IPS-20b (cell line): ENCODE measurements at regions not wholly inside any gene's neighbourhood (a gene's known extent, or its start where the extent isn't known, plus 50 kb on each side); places are given as distances from the start of the nearest gene placed in this dataset.
A peak's percentile ranks its signal among the peaks of the same experiment; 100 is the strongest.

ENCODE experiments used
- H3K27ac ChIP-seq: one replicate; pipeline ENCODE4 v1.5.1; 2013; ENCODE audit warnings: low read length
- H3K27me3 ChIP-seq: 2 replicates; pipeline ENCODE4 v1.6.1; 2013; ENCODE audit warnings: mild to moderate bottlenecking, low read length, inconsistent platforms; ENCODE audit not compliant: insufficient read depth
- H3K36me3 ChIP-seq: 2 replicates; pipeline ENCODE4 v1.6.1; 2013; ENCODE audit warnings: low read depth, mild to moderate bottlenecking, inconsistent platforms, low read length, moderate library complexity; ENCODE audit not compliant: insufficient read depth
- H3K4me1 ChIP-seq: 2 replicates; pipeline ENCODE4 v1.6.1; 2013; ENCODE audit warnings: mild to moderate bottlenecking, control low read depth, inconsistent platforms, low read length, moderate library complexity; ENCODE audit not compliant: insufficient read depth
- H3K4me3 ChIP-seq: 2 replicates; pipeline ENCODE4 v1.5.1; 2013; ENCODE audit warnings: mild to moderate bottlenecking, low read length, inconsistent platforms
- H3K9ac ChIP-seq: 2 replicates; pipeline ENCODE4 v1.6.1; 2013; ENCODE audit warnings: low read depth, mild to moderate bottlenecking, inconsistent platforms, low read length, moderate library complexity
- H3K9me3 ChIP-seq: 2 replicates; pipeline ENCODE4 v1.6.1; 2013; ENCODE audit warnings: mild to moderate bottlenecking, low read depth, low read length, inconsistent platforms; ENCODE audit not compliant: insufficient read depth

GRCh38 chr4:100106982-100107381, 83.3 kb downstream of the DDIT4L start:
- Histone ChIP-seq H3K36me3 (no peaks in the 10 kb centered on the region), H3K27me3 (no peaks in the 10 kb centered on the region), H3K27ac (no peak overlapping the region), H3K9ac (no peak overlapping the region), H3K4me3 (no peak overlapping the region), H3K9me3 (no peaks in the 10 kb centered on the region), H3K4me1 (no peaks in the 10 kb centered on the region)

GRCh38 chr4:100103671-100104070, 86.6 kb downstream of the DDIT4L start:
- H3K27ac ChIP-seq: no peak overlapping the region
- no peaks in the 10 kb centered on the region for H3K36me3 ChIP-seq
- no peaks in the 10 kb centered on the region for H3K27me3 ChIP-seq
- H3K4me3 ChIP-seq: no peak overlapping the region
- H3K4me1 ChIP-seq: peaks cover 10% of the 10 kb centered on the region; the same call in 1 of the 2 replicates
- no peak overlapping the region for H3K9ac ChIP-seq
- no peaks in the 10 kb centered on the region for H3K9me3 ChIP-seq

- H3K27me3 ChIP-seq: no peaks in the 10 kb centered on the region
- no peaks in the 10 kb centered on the region for H3K36me3 ChIP-seq
- H3K27ac ChIP-seq: peak overlapping the region; percentile 43
- H3K9ac ChIP-seq: no peak overlapping the region
- H3K4me1 ChIP-seq: peaks cover 10% of the 10 kb centered on the region; the same call in 1 of the 2 replicates
- no peaks in the 10 kb centered on the region for H3K9me3 ChIP-seq
- H3K4me3 ChIP-seq: peak overlapping the region; percentile 35; the same call in 1 of the 2 replicates
Measured at GRCh38 chr4:100100985-100101384, 89.3 kb downstream of the DDIT4L start.

- Histone ChIP-seq H3K36me3 (no peaks in the 10 kb centered on the region), H3K4me3 (no peak overlapping the region), H3K27me3 (no peaks in the 10 kb centered on the region), H3K9ac (no peak overlapping the region), H3K9me3 (no peaks in the 10 kb centered on the region), H3K27ac (no peak overlapping the region), H3K4me1 (peaks cover 14% of the 10 kb centered on the region; the same call in 1 of the 2 replicates)
Measured at GRCh38 chr4:100099746-100100145, 90.5 kb downstream of the DDIT4L start.

- H3K4me3 ChIP-seq: no peak overlapping the region
- H3K9ac ChIP-seq: no peak overlapping the region
- no peak overlapping the region for H3K27ac ChIP-seq
- peaks cover 14% of the 10 kb centered on the region; the same call in 1 of the 2 replicates for H3K4me1 ChIP-seq
- no peaks in the 10 kb centered on the region for H3K9me3 ChIP-seq
- H3K27me3 ChIP-seq: no peaks in the 10 kb centered on the region
- H3K36me3 ChIP-seq: no peaks in the 10 kb centered on the region
Measured at GRCh38 chr4:100098681-100099080, 91.6 kb downstream of the DDIT4L start.

- no peak overlapping the region for H3K9ac ChIP-seq
- no peak overlapping the region for H3K4me3 ChIP-seq
- no peaks in the 10 kb centered on the region for H3K36me3 ChIP-seq
- H3K27me3 ChIP-seq: no peaks in the 10 kb centered on the region
- no peak overlapping the region for H3K27ac ChIP-seq
- H3K4me1 ChIP-seq: peaks cover 16% of the 10 kb centered on the region
- H3K9me3 ChIP-seq: no peaks in the 10 kb centered on the region
Measured at GRCh38 chr4:100098011-100098545, 92.2 kb downstream of the DDIT4L start.

GRCh38 chr4:100095729-100096595, 94.3 kb downstream of the DDIT4L start:
- Histone ChIP-seq H3K27me3 (no peaks in the 10 kb centered on the region), H3K36me3 (no peaks in the 10 kb centered on the region), H3K4me3 (no peak overlapping the region), H3K9me3 (no peaks in the 10 kb centered on the region), H3K27ac (no peak overlapping the region), H3K9ac (no peak overlapping the region), H3K4me1 (peaks cover 14% of the 10 kb centered on the region)

- H3K36me3 ChIP-seq: no peaks in the 10 kb centered on the region
- no peak overlapping the region; the same call in 1 of the 2 replicates for H3K4me3 ChIP-seq
- H3K9me3 ChIP-seq: no peaks in the 10 kb centered on the region
- H3K27ac ChIP-seq: no peak overlapping the region
- H3K4me1 ChIP-seq: peaks cover 8% of the 10 kb centered on the region
- H3K9ac ChIP-seq: 0 out of 2 replicates have a peak overlapping the region, but pooled peaks have one; percentile 2
- no peaks in the 10 kb centered on the region for H3K27me3 ChIP-seq
Measured at GRCh38 chr4:100093091-100093866, 97.0 kb downstream of the DDIT4L start.

GRCh38 chr4:100087743-100088142, 102.5 kb downstream of the DDIT4L start:
- Histone ChIP-seq H3K9me3 (peaks cover 10% of the 10 kb centered on the region; the same call in 1 of the 2 replicates), H3K4me3 (no peak overlapping the region), H3K27ac (no peak overlapping the region), H3K27me3 (no peaks in the 10 kb centered on the region), H3K9ac (no peak overlapping the region), H3K36me3 (no peaks in the 10 kb centered on the region), H3K4me1 (no peaks in the 10 kb centered on the region; the same call in 1 of the 2 replicates)

GRCh38 chr4:100086766-100087431, 103.4 kb downstream of the DDIT4L start:
- Histone ChIP-seq H3K4me3 (peak overlapping the region; percentile 29; the same call in 1 of the 2 replicates), H3K9me3 (peaks cover 10% of the 10 kb centered on the region; the same call in 1 of the 2 replicates), H3K27ac (peak overlapping the region; percentile 2), H3K27me3 (no peaks in the 10 kb centered on the region), H3K4me1 (no peaks in the 10 kb centered on the region; the same call in 1 of the 2 replicates), H3K36me3 (no peaks in the 10 kb centered on the region), H3K9ac (no peak overlapping the region)

GRCh38 chr4:100084892-100085291, 105.4 kb downstream of the DDIT4L start:
- no peaks in the 10 kb centered on the region; the same call in 1 of the 2 replicates for H3K4me1 ChIP-seq
- H3K36me3 ChIP-seq: no peaks in the 10 kb centered on the region
- no peak overlapping the region for H3K9ac ChIP-seq
- H3K9me3 ChIP-seq: peaks cover 10% of the 10 kb centered on the region; the same call in 1 of the 2 replicates
- no peak overlapping the region for H3K27ac ChIP-seq
- no peak overlapping the region for H3K4me3 ChIP-seq
- H3K27me3 ChIP-seq: no peaks in the 10 kb centered on the region
